Transverse colon (tissue), 4 donors: ENCODE measurements at regions not wholly inside any gene's neighbourhood (a gene's known extent, or its start where the extent isn't known, plus 50 kb on each side); places are given as distances from the start of the nearest gene placed in this dataset.

ENCODE experiments used
- EP300 ChIP-seq: sonication (generic); formaldehyde crosslinking; IDR thresholded peaks from one replicate; pipeline ENCODE4 v1.6.1; 2017; ENCODE audit warnings: antibody characterized with exemption, low read depth
- POLR2AphosphoS5 ChIP-seq, 3 donors: sonication (generic); formaldehyde crosslinking; IDR thresholded peaks; one replicate each; pipeline ENCODE4 v1.6.1; 2016; ENCODE audit warnings: antibody characterized with exemption in 3 of 3
- TF ChIP-seq, protein P1 (sequence below), 5 experiments: fragments of 200-600 bp in 3 of 5; fragments of 450-650 bp in 2 of 5; sonication (generic) in 3 of 5; IDR thresholded peaks; 1 replicate in 2 of 5; 2 replicates in 3 of 5; pipeline ENCODE4 v1.5.1; 2016 to 2017; ENCODE audit warnings: antibody characterized with exemption in 5 of 5, inconsistent platforms in 3 of 5, mild to moderate bottlenecking in 2 of 5, moderate library complexity in 1 of 5

DNA sequence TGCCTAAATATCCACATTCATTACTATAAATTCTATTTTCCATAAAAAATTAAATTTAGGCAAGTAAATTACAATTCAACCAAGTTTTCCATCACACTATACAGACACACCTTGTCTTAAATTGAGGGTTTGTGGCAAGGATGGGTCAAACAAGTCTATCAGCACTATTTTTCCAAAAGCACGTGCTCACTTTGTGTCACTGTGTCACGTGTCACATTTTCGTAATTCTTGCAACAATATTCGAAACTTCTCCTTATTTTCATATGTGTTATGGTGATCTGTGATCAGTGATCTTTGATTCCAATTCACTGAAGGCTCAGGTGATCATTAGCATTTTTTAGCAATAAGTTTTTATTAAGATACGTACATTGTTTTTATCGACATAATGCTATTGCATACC, 323.3 kb upstream of the CNTN4 start:
- TF ChIP-seq EP300 (no peak), POLR2AphosphoS5 (IDR thresholded peaks at IDR 0.05) (no peak)
- TF ChIP-seq, protein P1, sequence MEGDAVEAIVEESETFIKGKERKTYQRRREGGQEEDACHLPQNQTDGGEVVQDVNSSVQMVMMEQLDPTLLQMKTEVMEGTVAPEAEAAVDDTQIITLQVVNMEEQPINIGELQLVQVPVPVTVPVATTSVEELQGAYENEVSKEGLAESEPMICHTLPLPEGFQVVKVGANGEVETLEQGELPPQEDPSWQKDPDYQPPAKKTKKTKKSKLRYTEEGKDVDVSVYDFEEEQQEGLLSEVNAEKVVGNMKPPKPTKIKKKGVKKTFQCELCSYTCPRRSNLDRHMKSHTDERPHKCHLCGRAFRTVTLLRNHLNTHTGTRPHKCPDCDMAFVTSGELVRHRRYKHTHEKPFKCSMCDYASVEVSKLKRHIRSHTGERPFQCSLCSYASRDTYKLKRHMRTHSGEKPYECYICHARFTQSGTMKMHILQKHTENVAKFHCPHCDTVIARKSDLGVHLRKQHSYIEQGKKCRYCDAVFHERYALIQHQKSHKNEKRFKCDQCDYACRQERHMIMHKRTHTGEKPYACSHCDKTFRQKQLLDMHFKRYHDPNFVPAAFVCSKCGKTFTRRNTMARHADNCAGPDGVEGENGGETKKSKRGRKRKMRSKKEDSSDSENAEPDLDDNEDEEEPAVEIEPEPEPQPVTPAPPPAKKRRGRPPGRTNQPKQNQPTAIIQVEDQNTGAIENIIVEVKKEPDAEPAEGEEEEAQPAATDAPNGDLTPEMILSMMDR (IDR thresholded peaks at IDR 0.05) = no peak
